ENCODE measurements at regions not wholly inside any gene's neighbourhood (a gene's known extent, or its start where the extent isn't known, plus 50 kb on each side); places are given as distances from the start of the nearest gene placed in this dataset.

DNA sequence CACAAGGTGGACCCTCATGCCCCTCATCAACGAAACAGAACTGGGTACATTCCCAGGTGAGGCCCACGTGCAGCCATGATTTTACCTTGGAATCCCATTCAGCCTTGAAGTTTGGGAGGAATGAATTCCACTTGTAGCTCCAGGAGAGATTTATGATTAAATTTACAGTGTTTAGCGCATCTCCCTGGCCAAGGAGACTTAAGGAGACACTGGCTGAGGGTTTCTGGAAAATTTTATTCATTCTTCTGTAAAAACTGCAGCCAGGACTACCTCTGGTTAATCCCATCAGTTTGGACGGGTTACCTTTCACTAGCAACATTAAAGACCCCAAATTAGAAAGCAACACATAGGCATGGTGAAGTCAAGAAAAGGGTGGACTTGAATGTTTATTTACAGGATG, 87.2 kb upstream of the SMURF2 start:
- DNase-seq (ENCODE audit: low read depth, low spot score): no peak
- ChIA-PET CTCF (interaction anchor here (0.6 kb wide), 1 partner anchor 18 kb away, joined by 3 read pairs; no protein-coding TSS in a partner anchor), POLR2A (no interaction called here)
- H3K9ac ChIP-seq (replicated peaks; ENCODE audit: extremely low read depth, insufficient read depth, low read length): no peak overlapping the region
- no peak overlapping the region for H2AFZ ChIP-seq (ENCODE audit: low read depth, low read length)
- no peak overlapping the region for H3K4me3 ChIP-seq (replicated peaks in 1 of 3; ENCODE audit: insufficient read depth in 1 of 3, low read depth in 1 of 3, low read length in 3 of 3)
- H3K9me3 ChIP-seq (replicated peaks; ENCODE audit: control insufficient read depth, insufficient read depth, low read length): no peaks in the 10 kb centered on the region
- dilution Hi-C loops (cut with MboI; ENCODE audit: extremely low pct_ligation_motif_present, low sequenced_read_pairs): no loop called here
- H3K4me1 ChIP-seq (ENCODE audit: control insufficient read depth, extremely low read depth, insufficient read depth, low read length): peaks cover 10% of the 10 kb centered on the region
- intact Hi-C loops (cut with micrococcal nuclease): loop anchor here (10.0 kb wide), 1 partner anchor 245 kb away; the partner anchor contains the start of genes CEP95 and DDX5
- no peaks in the 10 kb centered on the region for H3K27me3 ChIP-seq (ENCODE audit: control insufficient read depth in 2 of 2, insufficient read depth in 2 of 2, low read length in 2 of 2)
- no TSS peak for BruUV-seq (replicated peaks)
- H3K27ac ChIP-seq (ENCODE audit: insufficient read depth, low read depth, low read length): no peak overlapping the region
- no peaks in the 10 kb centered on the region for H3K79me2 ChIP-seq (ENCODE audit: control insufficient read depth, insufficient read depth, low read length)
- H3K36me3 ChIP-seq (ENCODE audit: control insufficient read depth in 2 of 2, extremely low read depth in 1 of 2, insufficient read depth in 2 of 2, low read length in 2 of 2): peaks cover 14 to 16% of the 10 kb centered on the region in 2 experiments
- no peaks in the 10 kb centered on the region for H3K9me1 ChIP-seq (replicated peaks; ENCODE audit: control insufficient read depth, extremely low read depth, insufficient read depth, low read length)
- FAIRE-seq: no peak
- H3K4me2 ChIP-seq (ENCODE audit: insufficient read depth, low read length): no peak overlapping the region
- TF ChIP-seq POLR2AphosphoS5 (IDR thresholded peaks at IDR 0.05; ENCODE audit: insufficient read depth, low read depth, low read length) (no peak), FOS (IDR thresholded peaks at IDR 0.05; ENCODE audit: borderline replicate concordance, insufficient read depth, low read length) (no peak), POLR2A (IDR thresholded peaks at IDR 0.05; ENCODE audit: low read depth, low read length) (no peak), GATA2 (IDR thresholded peaks at IDR 0.05; ENCODE audit: insufficient read depth, insufficient read length, low read depth, low read length) (no peak), JUN (IDR thresholded peaks at IDR 0.05; ENCODE audit: borderline replicate concordance, insufficient read depth, insufficient read length, low read depth) (no peak), EZH2 (IDR thresholded peaks at IDR 0.05; ENCODE audit: borderline replicate concordance, low read depth, low read length, severe bottlenecking) (no peak)
- TF ChIP-seq, protein P1, sequence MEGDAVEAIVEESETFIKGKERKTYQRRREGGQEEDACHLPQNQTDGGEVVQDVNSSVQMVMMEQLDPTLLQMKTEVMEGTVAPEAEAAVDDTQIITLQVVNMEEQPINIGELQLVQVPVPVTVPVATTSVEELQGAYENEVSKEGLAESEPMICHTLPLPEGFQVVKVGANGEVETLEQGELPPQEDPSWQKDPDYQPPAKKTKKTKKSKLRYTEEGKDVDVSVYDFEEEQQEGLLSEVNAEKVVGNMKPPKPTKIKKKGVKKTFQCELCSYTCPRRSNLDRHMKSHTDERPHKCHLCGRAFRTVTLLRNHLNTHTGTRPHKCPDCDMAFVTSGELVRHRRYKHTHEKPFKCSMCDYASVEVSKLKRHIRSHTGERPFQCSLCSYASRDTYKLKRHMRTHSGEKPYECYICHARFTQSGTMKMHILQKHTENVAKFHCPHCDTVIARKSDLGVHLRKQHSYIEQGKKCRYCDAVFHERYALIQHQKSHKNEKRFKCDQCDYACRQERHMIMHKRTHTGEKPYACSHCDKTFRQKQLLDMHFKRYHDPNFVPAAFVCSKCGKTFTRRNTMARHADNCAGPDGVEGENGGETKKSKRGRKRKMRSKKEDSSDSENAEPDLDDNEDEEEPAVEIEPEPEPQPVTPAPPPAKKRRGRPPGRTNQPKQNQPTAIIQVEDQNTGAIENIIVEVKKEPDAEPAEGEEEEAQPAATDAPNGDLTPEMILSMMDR (IDR thresholded peaks at IDR 0.05; ENCODE audit: extremely low read depth in 1 of 2, insufficient read depth in 1 of 2, low read depth in 1 of 2, low read length in 2 of 2): no peak
- no peaks in the 10 kb centered on the region for H4K20me1 ChIP-seq (replicated peaks; ENCODE audit: control insufficient read depth, extremely low read depth, insufficient read depth, low read length)

All from endothelial cell of umbilical vein (primary cell).